ENCODE measurements at regions not wholly inside any gene's neighbourhood (a gene's known extent, or its start where the extent isn't known, plus 50 kb on each side); places are given as distances from the start of the nearest gene placed in this dataset.

- DNase-seq, result no peak
Measured at GRCh38 chr20:48096957-48097890, 311.9 kb upstream of the SULF2 start.

DNA sequence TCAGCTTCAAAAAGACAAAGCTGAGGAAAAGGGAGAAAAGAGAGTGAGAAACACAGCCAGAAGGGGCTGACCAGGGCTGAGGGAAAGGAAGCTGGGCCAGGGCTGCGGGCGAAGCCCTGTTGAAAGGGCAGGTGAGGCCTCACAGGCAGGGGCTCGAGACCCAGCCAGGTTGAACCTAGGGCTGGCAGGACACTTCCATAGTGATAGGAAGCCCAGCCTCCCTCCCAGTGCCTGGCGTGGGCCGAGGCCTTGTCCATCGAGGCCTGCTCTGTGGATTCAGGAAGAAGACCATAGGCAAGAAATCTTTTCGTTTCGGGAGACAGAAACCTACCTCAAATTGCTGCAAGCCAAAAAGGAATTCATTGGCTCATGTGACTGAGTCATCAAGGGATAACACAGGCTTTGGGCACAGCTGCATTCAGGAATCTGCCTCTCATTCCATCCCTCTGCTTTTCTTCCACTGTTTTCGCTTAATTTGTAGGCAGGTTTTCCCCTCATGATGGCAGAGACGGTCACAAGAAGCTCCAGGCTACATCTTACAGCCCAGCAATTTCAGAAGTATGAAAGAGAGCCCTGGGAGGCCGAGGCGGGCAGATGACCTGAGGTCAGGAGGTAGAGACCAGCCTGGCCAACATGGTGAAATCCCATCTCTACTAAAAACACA lies 311.1 kb upstream of the SULF2 start:
- no peak for DNase-seq

DNA sequence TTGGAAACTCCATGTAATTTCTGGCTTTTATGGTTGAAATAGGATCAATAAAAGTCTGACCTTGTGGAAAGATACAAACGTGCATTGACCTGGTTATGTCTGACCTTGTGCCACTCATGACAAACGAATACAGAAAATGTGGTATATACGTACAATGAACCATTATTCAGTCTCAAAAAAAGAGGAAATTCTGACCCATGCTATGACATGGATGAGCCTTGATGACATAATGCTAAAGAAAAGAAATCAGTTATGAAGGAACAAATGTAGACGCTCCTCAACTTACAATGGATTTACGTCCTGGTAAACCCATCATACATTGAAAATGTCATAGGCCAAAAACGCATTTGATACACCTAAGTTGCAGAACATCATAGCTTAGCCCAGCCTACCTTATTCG lies 309.7 kb upstream of the SULF2 start:
- DNase-seq, result no peak

- DNase-seq, result no peak
Measured at GRCh38 chr20:48094196-48094749, 309.0 kb upstream of the SULF2 start.

GRCh38 chr20:48092596-48093280 lies 307.5 kb upstream of the SULF2 start:
- DNase-seq, result no peak

- no peak for DNase-seq
Measured at GRCh38 chr20:48090784-48091183, 305.5 kb upstream of the SULF2 start.

DNA sequence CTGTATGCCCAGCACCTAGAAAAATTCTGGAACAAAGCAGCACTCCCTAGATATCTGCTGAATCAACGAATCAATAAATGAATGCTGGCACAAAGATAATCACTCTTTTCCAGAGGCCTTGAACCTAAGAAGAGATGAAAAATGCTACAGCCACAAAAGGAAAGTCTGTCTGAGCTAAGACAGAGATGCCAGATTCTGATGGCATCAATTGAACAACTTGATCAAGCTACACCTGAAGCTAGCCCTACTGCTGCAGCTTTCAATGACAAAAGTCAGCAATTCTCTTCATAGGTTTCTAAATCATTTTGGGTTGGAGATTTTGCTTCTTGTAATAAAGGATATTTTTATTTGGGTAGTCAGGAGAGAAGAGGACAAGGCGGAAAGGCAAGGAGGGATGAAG lies 305.0 kb upstream of the SULF2 start:
- DNase-seq, result no peak

- DNase-seq, result no peak
Measured at GRCh38 chr20:48080583-48080982, 295.3 kb upstream of the SULF2 start.

- no peak for DNase-seq
Measured at GRCh38 chr20:48079028-48079427, 293.7 kb upstream of the SULF2 start.

DNA sequence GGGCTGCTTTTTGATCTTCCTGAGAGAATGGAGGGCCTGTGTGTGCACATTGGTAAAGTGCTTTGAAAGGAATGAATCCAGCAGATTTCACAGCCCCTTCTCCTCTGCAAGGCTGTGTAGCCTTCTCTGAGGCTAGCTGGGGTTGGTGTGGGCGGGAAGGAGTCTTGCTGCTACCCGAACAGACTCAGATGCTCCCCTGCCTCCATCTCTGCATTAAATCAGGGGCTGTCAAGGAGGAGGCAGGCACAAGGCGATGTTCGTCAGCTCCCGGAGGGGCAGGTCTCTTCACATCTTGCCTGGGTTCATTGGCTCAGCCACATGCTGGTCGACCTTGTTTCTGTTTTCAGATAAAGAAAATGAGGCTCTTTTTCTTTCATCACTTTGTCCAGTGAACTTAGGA lies 291.5 kb upstream of the SULF2 start:
- no peak for DNase-seq

- no peak for DNase-seq
Measured at GRCh38 chr20:48076247-48076646, 291.0 kb upstream of the SULF2 start.

GRCh38 chr20:48075591-48076174 lies 290.4 kb upstream of the SULF2 start:
- DNase-seq, result no peak

- no peak for DNase-seq
Measured at GRCh38 chr20:48070991-48071652, 285.8 kb upstream of the SULF2 start.

- DNase-seq, result no peak
Measured at GRCh38 chr20:48069596-48069995, 284.3 kb upstream of the SULF2 start.

DNA sequence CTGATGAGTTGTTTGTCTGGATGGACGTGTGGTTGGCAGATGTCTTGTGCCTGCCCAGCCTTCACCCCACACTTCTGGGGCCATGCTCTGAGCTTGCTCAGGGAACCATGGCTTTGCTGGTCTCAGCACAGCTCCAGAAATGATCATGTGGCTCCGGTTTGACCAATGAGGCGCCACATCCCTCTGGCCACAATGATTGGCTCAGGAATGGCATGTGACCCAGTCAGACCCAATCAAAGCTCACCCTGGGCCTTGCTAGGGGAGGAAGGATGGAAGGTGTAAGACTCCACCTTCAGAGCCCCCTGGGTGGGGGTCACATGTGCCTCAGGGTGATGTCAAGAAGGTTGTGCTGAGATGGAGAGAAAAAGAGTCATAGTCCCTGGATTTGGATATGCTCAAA lies 281.6 kb upstream of the SULF2 start:
- DNase-seq, result no peak

DNA sequence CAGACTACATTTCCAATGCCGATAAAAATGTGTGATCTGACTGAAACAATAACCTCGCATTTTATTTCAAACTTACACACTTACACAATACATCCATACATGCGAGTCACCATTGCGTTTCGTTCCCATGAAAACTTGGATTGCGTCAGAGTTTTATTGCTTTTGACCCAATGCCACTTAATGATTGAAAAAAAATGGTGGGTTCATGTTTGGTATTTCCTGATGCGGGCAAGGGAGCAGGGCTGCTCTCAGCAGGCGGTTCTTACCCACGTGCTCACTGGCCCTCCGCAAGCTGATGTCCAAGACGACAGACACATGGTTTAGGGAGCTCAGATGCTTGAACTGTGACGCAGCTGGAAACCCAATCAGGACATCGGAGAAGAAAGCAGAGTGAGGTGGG lies 281.0 kb upstream of the SULF2 start:
- DNase-seq, result no peak

- no peak for DNase-seq
Measured at GRCh38 chr20:48065833-48066232, 280.6 kb upstream of the SULF2 start.

GRCh38 chr20:48064929-48065328 lies 279.6 kb upstream of the SULF2 start:
- no peak for DNase-seq

- no peak for DNase-seq
Measured at GRCh38 chr20:48060841-48061720, 275.8 kb upstream of the SULF2 start.

DNA sequence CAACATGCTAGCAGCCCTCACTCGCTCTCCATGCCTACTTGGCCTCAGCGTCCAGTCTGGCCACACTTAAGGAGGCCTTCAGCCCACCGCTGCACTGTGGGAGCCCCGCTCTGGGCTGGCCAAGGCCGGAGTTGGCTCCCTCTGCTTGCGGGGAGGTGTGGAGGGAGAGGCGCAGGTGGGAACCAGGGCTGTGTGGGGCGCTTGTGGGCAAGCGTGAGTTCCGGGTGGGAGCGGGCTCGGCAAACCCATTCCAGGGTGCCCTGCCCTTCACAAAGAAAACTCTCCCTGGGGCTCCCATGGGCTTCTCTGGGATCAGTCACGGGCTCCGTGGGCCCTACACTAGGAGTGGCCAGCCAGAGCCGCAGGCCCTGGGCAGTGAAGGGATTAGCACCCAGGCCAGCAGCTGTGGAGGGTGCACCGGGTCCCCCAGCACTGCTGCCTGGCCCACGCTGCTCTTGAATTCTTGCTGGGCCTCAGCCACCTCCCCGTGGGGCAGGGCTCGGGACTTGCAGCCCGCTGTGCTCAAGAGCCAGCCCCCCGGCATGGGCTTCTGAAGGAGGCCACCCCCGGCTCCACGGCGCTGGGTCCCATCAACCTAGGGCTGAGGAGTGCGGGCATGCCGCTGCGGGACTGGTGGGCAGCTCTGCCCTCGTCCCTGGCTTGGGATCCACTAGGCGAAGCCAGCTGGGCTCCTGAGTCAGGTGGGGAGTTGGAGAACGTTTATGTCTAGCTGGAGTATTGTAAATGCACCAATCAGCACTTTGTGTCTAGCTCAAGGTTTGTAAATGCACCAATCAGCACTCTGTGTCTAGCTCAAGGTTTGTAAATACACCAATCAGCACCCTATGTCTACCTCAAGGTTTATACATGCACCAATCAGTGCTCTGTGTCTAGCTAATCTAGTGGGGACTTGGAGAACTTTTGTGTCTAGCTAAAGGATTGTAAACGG lies 273.6 kb upstream of the SULF2 start:
- no peak for DNase-seq

All from NCI-H345 (cell line).